ENCODE measurements at regions not wholly inside any gene's neighbourhood (a gene's known extent, or its start where the extent isn't known, plus 50 kb on each side); places are given as distances from the start of the nearest gene placed in this dataset.

DNA sequence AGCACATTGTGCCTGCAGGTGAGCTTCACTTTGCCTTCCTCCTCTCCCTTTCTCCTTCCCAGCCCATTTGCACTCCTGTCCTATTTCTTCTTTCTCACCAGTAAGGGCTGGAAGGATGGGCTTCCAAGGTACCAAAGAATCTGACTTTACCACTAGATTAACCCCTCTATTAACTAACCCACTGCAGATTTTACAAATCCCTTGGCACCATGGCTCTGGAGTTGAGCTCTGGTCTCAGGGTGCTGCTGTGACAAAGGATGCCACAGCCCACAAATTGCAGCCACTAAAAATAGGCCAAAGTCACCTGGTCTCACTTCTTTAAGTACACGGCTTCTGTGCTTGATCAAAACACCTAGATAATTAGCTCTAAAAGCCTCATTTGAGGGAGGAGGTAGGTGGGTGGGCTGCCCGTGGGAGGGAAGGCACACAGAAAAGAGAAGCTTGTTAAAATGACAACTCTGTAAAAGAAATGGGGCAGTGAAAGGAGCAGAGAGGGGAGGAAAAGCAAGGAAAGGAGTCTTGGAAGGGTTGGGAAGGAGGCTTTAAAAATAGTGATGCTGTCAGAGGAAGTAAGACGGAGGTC lies 327.4 kb downstream of the DRD1 start:
- ATAC-seq, result no peak

DNA sequence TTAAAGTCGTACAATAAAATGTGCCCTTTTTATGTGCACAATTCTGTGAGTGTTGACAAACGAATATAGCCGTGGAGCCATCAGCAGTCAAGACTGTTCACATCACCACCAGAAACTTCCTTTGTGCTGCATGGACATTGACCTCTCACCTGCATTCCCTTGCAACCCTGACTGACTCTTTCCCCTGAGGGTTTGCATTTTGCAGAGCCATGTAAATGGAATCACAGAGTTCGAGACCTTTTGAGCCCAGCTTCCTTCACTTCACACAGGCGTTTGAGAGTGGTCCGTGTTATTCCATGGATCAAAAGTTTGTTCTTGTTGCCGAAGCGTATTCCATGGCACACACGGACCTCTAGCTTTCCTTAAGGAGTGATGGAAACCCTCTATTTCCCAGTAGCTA lies 328.2 kb downstream of the DRD1 start:
- TF ChIP-seq, protein P1, sequence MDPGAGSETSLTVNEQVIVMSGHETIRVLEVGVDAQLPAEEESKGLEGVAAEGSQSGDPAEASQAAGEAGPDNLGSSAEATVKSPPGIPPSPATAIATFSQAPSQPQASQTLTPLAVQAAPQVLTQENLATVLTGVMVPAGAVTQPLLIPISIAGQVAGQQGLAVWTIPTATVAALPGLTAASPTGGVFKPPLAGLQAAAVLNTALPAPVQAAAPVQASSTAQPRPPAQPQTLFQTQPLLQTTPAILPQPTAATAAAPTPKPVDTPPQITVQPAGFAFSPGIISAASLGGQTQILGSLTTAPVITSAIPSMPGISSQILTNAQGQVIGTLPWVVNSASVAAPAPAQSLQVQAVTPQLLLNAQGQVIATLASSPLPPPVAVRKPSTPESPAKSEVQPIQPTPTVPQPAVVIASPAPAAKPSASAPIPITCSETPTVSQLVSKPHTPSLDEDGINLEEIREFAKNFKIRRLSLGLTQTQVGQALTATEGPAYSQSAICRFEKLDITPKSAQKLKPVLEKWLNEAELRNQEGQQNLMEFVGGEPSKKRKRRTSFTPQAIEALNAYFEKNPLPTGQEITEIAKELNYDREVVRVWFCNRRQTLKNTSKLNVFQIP (CRISPR knock-in tag; IDR thresholded peaks at IDR 0.05; ENCODE audit: borderline replicate concordance, low read depth), result no peak
- no peak for TF ChIP-seq PPARA (CRISPR knock-in tag; IDR thresholded peaks at IDR 0.05; ENCODE audit: borderline replicate concordance)
- no peak for TF ChIP-seq ZNF565 (CRISPR knock-in tag; conservative IDR thresholded peaks at IDR 0.05; ENCODE audit: low read depth)
- TF ChIP-seq SNAI2 (CRISPR knock-in tag; IDR thresholded peaks at IDR 0.05), result no peak
- TF ChIP-seq ZNF8 (CRISPR knock-in tag; IDR thresholded peaks at IDR 0.05), result no peak
- TF ChIP-seq BACH2 (CRISPR knock-in tag; IDR thresholded peaks at IDR 0.05; ENCODE audit: borderline replicate concordance), result no peak
- TF ChIP-seq ISL1 (CRISPR knock-in tag; IDR thresholded peaks at IDR 0.05), result no peak
- TF ChIP-seq ZC3H10 (CRISPR knock-in tag; IDR thresholded peaks at IDR 0.05), result no peak
- TF ChIP-seq ESRRG (CRISPR knock-in tag; IDR thresholded peaks at IDR 0.05), result no peak
- TF ChIP-seq, protein P2, sequence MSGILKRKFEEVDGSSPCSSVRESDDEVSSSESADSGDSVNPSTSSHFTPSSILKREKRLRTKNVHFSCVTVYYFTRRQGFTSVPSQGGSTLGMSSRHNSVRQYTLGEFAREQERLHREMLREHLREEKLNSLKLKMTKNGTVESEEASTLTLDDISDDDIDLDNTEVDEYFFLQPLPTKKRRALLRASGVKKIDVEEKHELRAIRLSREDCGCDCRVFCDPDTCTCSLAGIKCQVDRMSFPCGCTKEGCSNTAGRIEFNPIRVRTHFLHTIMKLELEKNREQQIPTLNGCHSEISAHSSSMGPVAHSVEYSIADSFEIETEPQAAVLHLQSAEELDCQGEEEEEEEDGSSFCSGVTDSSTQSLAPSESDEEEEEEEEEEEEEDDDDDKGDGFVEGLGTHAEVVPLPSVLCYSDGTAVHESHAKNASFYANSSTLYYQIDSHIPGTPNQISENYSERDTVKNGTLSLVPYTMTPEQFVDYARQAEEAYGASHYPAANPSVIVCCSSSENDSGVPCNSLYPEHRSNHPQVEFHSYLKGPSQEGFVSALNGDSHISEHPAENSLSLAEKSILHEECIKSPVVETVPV (CRISPR knock-in tag; IDR thresholded peaks at IDR 0.05), result no peak
- TF ChIP-seq ZFP30 (CRISPR knock-in tag; IDR thresholded peaks at IDR 0.05), result no peak
- TF ChIP-seq TCF4 (CRISPR knock-in tag; IDR thresholded peaks at IDR 0.05; ENCODE audit: borderline replicate concordance), result no peak
- no peak for ATAC-seq

More for the DNA sequence above, 327.4 kb downstream of the DRD1 start:
- no peak for TF ChIP-seq ESRRG (CRISPR knock-in tag; IDR thresholded peaks at IDR 0.05)
- TF ChIP-seq, protein P3, sequence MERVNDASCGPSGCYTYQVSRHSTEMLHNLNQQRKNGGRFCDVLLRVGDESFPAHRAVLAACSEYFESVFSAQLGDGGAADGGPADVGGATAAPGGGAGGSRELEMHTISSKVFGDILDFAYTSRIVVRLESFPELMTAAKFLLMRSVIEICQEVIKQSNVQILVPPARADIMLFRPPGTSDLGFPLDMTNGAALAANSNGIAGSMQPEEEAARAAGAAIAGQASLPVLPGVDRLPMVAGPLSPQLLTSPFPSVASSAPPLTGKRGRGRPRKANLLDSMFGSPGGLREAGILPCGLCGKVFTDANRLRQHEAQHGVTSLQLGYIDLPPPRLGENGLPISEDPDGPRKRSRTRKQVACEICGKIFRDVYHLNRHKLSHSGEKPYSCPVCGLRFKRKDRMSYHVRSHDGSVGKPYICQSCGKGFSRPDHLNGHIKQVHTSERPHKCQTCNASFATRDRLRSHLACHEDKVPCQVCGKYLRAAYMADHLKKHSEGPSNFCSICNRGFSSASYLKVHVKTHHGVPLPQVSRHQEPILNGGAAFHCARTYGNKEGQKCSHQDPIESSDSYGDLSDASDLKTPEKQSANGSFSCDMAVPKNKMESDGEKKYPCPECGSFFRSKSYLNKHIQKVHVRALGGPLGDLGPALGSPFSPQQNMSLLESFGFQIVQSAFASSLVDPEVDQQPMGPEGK (CRISPR knock-in tag; IDR thresholded peaks at IDR 0.05; ENCODE audit: borderline replicate concordance), result no peak
- TF ChIP-seq PPARA (CRISPR knock-in tag; IDR thresholded peaks at IDR 0.05; ENCODE audit: borderline replicate concordance), result no peak
- no peak for TF ChIP-seq GLIS3 (CRISPR knock-in tag; IDR thresholded peaks at IDR 0.05)
- TF ChIP-seq CSDC2 (CRISPR knock-in tag; IDR thresholded peaks at IDR 0.05), result no peak
- no peak for TF ChIP-seq TOX (CRISPR knock-in tag; IDR thresholded peaks at IDR 0.05; ENCODE audit: borderline replicate concordance)
- no peak for TF ChIP-seq ZFP30 (CRISPR knock-in tag; IDR thresholded peaks at IDR 0.05)
- no peak for TF ChIP-seq BACH2 (CRISPR knock-in tag; IDR thresholded peaks at IDR 0.05; ENCODE audit: borderline replicate concordance)
- no peak for TF ChIP-seq OSR1 (CRISPR knock-in tag; IDR thresholded peaks at IDR 0.05)
- TF ChIP-seq ZNF565 (CRISPR knock-in tag; conservative IDR thresholded peaks at IDR 0.05; ENCODE audit: low read depth), result no peak
- no peak for TF ChIP-seq ZFP3 (CRISPR knock-in tag; IDR thresholded peaks at IDR 0.05)
- no peak for TF ChIP-seq SNAI2 (CRISPR knock-in tag; IDR thresholded peaks at IDR 0.05)

DNA sequence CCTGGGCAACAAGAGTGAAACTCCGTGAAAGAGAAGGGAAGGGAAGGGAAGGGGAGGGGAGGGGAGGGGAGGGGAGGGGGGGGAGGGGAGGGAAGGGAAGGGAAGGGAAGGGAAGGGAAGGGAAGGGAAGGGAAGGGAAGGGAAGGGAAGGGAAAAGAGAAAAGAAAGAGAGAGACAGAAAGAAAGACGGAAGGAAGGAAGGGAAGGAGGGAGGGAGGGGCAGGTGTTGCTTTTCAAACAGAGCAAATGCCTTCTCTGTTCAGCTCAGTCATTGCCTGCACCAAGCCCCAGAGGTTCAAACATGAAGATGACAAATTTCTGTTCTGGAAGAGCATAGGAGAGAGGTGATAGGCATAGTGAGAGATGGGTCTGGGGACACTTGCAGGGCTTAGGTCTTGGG lies 330.0 kb downstream of the DRD1 start:
- TF ChIP-seq ESRRG (CRISPR knock-in tag; IDR thresholded peaks at IDR 0.05) (no peak), ISL1 (CRISPR knock-in tag; IDR thresholded peaks at IDR 0.05) (no peak)
- TF ChIP-seq, protein P3 (CRISPR knock-in tag; IDR thresholded peaks at IDR 0.05; ENCODE audit: borderline replicate concordance), result no peak
- ATAC-seq, result no peak

DNA sequence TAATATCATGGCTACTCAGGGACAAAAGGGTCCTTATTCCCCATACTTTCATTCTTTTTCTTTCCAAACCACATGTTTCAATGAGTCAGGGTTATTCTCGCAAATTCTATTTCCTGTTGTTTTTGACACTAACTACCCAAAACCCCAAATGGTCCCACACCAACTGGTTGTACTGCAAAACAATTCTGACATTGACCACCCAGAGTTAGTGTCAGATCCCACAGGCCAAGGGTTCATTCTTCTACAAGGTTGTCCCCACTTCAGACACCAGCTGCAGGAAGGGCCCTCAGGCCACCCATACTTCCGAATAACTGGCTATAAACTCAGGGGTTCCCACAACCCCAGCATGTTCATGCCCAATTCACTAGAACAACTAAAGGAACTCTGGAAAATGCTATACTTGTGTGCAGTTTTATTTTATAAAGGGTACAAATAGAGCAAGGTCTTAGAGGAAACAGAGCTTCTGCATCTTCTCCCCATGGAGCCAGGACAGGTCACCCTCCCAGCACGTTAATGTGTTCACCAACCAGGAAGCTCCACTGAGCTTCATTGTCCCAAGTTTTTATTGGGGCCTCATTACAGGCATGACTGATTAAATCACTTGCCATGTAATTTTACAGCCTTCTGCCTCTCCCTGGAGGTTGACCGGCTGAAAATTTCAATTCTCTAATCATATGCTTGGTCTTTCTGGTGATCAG lies 334.8 kb downstream of the DRD1 start:
- TF ChIP-seq TOX (CRISPR knock-in tag; IDR thresholded peaks at IDR 0.05; ENCODE audit: borderline replicate concordance) (no peak), ZNF565 (CRISPR knock-in tag; conservative IDR thresholded peaks at IDR 0.05; ENCODE audit: low read depth) (no peak), CSDC2 (CRISPR knock-in tag; IDR thresholded peaks at IDR 0.05) (no peak), ZNF8 (CRISPR knock-in tag; IDR thresholded peaks at IDR 0.05) (no peak), CREB5 (CRISPR knock-in tag; IDR thresholded peaks at IDR 0.05; ENCODE audit: low read depth) (no peak), OSR1 (CRISPR knock-in tag; IDR thresholded peaks at IDR 0.05) (no peak), ZFP3 (CRISPR knock-in tag; IDR thresholded peaks at IDR 0.05) (no peak), RARB (CRISPR knock-in tag; IDR thresholded peaks at IDR 0.05) (no peak), BACH2 (CRISPR knock-in tag; IDR thresholded peaks at IDR 0.05; ENCODE audit: borderline replicate concordance) (no peak), ESRRG (CRISPR knock-in tag; IDR thresholded peaks at IDR 0.05) (no peak), ZC3H10 (CRISPR knock-in tag; IDR thresholded peaks at IDR 0.05) (no peak)
- TF ChIP-seq, protein P4, sequence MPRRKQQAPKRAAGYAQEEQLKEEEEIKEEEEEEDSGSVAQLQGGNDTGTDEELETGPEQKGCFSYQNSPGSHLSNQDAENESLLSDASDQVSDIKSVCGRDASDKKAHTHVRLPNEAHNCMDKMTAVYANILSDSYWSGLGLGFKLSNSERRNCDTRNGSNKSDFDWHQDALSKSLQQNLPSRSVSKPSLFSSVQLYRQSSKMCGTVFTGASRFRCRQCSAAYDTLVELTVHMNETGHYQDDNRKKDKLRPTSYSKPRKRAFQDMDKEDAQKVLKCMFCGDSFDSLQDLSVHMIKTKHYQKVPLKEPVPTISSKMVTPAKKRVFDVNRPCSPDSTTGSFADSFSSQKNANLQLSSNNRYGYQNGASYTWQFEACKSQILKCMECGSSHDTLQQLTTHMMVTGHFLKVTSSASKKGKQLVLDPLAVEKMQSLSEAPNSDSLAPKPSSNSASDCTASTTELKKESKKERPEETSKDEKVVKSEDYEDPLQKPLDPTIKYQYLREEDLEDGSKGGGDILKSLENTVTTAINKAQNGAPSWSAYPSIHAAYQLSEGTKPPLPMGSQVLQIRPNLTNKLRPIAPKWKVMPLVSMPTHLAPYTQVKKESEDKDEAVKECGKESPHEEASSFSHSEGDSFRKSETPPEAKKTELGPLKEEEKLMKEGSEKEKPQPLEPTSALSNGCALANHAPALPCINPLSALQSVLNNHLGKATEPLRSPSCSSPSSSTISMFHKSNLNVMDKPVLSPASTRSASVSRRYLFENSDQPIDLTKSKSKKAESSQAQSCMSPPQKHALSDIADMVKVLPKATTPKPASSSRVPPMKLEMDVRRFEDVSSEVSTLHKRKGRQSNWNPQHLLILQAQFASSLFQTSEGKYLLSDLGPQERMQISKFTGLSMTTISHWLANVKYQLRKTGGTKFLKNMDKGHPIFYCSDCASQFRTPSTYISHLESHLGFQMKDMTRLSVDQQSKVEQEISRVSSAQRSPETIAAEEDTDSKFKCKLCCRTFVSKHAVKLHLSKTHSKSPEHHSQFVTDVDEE (CRISPR knock-in tag; IDR thresholded peaks at IDR 0.05), result no peak

More for the DNA sequence above, 334.8 kb downstream of the DRD1 start:
- no peak for ATAC-seq
